HG03066 (cell line): ENCODE measurements at regions not wholly inside any gene's neighbourhood (a gene's known extent, or its start where the extent isn't known, plus 50 kb on each side); places are given as distances from the start of the nearest gene placed in this dataset.
A peak's percentile ranks its signal among the peaks of the same experiment; 100 is the strongest.
"Not testable (repeated sequence)": the region's sequence is repeated elsewhere in the genome, so short reads cannot be mapped to it uniquely, and the experiment has no call there.

Experiments
- ATAC-seq: cut with Tn5 transposase; IDR thresholded peaks from one replicate; pipeline ENCODE4 v1.9.1; 2021; ENCODE audit warnings: low read depth; ENCODE audit not compliant: unreplicated experiment

DNA sequence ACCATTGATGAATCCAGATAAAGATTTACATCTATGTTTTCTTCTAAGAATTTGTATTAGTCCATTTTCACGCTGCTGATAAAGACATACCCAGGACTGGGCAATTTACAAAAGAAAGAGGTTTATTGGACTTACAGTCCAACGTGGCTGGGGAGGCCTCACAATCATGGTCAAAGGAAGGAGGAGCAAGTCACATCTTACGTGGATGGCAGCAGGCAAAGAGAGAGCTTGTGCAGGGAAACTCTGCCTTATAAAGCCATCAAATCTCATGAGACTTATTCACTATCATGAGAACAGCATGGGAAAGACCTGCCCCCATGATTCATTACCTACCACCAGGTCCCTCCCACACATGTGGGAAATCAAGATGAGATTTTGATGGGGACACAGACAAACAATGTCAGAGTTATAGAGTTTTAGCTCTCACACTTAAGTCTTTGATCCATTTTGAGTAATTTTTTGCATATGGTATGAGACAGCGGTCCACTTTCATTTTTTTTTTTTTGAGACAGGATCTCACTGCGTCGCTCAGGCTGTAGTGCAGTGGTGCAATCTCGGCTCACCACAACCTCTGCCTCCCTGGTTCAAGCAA lies 53.5 kb upstream of the JADE2 start:
- ATAC-seq, result not testable (repeated sequence)

DNA sequence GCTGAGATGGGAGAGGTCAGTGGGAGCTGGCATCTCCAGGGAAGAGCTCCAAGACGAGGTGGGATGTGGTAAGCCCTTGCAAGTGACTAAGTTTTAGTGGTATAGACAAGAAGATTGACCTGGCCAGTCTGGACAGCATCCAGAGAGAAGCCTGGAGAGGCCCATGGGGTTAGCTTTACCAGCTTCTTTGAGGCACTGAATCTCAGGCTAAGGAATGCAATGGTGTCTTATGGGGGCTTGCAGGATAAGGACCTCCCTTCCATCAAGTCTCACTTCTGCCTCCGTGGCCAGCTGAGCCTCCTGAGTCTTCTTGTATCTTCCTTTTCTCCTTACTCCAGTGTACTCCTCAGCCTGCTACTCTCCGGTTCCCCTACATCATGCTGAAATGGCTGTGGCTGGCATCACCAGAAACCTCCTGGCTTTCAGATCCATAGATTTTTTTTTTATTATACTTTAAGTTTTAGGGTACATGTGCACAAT lies 56.5 kb upstream of the JADE2 start:
- no peak for ATAC-seq

DNA sequence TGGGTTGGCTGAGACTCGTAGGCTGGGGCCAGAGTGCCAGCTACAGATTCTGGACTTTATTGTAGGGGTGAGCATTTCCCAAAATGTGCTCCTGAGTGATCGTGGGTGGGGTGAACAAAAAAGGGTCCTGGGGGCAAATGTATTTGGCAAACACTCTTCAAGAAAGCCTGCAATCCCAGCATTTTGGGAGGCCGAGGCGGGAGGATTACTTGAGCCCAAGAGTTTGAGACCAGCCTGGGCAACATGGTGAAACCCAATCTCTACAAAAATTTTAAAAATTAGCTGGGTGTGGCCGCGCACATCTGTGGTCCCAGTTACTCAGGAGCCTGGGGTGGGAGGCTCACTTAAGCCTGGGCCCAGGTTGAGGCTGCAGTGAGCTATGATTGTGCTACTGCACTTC lies 55.5 kb upstream of the CDKN2AIPNL start:
- ATAC-seq, result no peak

DNA sequence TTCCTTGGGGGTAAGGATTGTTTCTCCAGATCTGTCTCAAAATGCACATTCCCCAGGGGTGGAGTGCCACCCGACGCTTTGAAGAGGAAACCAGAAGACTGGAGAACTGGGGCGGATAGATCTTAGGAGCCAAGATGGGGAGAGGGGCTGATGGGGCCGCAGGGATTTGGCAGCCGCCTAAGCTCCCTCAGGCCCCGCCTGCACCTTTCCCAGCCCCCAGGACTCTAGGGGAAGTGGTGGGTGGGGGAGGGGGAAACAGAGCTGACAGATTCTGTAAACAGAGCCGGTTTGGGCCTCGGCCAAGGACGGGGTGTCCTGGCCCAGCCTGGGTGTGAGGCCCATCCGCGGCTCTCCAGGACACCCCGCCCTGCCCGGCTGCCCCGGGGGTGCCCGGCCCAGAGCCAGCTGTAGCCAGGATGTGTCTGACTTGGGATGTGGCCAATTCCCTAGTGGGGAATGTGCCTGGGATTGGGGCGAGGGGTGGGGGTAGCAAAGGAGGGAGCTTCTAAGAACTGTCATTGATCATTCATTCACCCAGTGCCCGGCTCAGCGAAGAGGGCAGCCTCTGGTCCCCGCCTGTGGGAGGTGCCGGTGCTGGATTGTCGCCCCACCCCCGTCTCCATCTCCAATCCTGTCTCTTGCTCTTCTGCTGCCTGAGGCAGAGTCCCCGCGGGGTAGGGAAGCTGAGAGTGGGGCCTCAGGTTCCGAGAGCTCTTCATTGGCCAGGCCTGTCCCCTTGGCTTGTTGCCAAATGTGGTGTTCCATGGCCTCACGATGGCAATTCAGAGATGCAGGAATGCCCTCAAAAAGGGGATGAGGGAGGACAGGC lies 54.8 kb upstream of the CDKN2AIPNL start:
- peak; percentile 46 for ATAC-seq

DNA sequence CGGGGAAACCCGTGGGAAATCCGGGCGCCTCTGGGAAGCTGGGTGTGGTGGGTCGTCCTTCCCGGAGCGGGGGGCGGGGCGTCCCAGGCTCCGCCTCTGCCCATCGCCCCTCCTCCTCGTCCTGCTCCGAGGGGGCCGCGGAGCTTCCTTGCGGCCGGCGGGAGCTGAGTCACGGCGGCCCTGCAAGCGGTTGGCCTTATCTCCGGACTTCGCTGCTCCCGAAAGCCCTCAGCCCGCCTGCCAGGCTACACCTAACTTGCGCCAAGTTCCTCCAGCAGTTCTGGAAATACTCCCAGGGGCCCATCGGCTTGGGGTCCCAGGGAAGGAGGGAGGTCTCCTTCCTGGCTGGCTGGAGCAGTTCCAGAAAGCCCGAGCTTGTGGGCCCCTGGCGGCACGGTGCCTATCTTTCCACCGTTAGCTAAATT lies 54.1 kb upstream of the CDKN2AIPNL start:
- peak; percentile 67 for ATAC-seq

DNA sequence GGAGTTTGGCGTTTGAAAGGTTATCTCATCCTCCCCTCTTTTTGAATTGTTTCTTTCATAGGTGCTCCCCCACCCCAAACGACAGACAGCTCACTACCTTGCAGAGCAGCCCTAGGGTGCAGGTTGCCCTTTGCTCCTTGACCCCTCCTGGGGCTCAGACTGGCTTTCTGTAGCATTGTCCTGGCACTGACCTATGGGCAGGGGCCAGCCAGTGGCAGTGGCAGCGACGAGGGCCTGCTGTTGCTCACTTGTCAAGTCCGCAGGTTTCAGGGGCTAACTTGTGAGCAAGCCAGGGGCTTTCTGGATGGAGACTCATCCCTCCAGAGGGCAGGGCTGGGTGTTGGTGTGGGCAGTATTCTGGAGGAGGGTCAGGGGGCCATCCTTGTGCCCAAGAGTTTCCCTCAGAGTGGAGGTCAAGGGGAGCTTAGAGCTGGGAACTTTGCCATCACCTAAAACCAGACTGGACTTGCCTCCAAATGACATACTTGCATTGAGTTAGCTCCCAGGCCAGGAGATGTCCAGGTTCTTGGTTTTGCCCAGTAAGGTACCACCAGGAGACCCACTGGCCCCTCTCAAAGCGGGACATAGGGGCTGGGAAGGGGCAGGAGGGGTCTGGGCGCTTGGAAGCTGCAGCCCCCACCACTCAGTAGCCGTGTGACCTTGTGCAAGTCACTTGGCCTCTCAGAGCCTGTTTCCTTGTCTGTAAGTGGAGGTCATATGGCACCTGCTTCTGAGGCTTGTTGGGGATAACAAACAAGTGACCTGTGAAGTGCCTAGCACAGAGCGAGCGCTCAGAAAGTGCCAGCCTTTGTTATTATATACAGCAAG lies 53.5 kb upstream of the CDKN2AIPNL start:
- peak; percentile 25 for ATAC-seq

DNA sequence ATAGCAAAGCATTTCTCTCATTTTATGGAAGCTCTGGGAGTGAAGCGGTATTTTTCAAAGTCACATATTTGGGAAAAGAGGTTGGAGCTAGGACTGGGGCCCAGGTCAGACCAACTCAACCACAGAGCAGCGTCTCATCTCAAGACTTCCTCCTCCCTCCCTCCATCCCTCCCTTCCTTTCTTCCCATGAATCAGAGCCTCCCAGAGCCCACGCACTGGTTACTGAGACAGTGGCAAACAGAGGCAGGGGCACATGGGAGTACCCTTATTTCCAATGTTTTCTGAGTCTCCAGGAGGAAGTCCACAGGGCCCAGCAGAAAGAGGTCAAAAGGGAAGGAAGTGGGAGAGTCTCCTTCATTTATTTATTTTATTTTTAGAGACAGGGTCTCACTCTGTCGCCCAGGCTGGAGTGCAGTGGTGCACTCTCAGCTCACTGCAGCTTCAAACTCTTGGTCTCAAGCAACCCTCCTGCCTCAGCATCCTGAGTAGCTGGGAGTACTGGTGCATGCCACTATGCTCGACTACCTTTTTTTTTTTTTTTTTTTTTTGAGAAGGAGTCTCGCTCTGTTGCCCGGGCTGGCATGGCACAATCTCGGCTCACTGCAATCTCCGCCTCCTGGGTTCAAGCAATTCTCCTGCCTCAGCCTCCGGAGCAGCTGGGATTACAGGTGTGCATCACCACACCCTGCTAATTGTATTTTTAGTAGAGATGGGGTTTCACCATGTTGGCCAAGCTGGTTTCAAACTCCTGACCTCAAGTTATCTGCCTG lies 52.5 kb upstream of the CDKN2AIPNL start:
- ATAC-seq, result no peak

DNA sequence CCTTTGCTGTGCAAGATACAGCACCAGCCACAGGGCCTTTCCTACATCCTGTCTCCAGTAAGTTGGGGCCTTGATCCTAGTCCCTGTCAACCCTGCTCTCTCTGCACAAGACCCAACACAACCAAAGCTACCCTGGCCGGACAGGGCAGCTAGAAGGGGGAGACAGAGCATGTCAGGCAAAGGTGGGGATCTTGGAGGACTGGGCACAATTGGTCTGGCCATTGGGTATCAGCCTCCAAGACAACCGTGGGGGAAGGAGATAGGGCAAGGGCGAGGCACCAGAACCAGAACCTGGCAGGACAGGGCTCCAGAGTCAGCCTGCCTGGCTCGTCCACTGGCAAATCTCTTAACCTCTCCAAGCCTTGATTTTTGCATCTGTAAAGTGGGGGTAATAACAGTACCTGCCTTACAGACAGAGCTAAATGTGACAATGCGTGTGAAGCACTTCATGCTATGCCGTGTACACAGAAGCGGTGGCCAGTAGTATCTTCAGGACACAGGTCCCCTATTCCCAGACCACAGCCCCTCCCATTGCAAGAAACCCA lies 51.6 kb upstream of the CDKN2AIPNL start:
- no peak for ATAC-seq

DNA sequence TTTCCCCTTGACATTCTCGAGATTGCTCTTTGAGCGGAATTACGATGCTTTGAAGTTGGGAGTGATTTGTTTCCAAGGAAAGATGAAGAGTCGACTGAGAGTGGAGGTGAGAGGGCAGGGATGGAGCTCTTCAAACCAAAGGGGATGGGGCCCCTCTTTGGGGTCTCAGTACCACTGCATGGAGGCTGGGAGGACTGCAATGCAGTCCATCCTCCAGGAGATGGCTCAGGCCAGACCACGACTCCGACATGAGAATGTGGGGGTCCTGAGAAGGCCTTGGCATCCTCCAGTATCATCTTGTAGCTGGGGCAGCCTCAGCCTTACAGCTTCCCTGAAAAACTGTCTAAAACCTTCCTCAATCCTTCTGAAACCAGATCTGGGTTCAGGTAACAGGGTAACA lies 51.1 kb upstream of the CDKN2AIPNL start:
- ATAC-seq, result no peak

DNA sequence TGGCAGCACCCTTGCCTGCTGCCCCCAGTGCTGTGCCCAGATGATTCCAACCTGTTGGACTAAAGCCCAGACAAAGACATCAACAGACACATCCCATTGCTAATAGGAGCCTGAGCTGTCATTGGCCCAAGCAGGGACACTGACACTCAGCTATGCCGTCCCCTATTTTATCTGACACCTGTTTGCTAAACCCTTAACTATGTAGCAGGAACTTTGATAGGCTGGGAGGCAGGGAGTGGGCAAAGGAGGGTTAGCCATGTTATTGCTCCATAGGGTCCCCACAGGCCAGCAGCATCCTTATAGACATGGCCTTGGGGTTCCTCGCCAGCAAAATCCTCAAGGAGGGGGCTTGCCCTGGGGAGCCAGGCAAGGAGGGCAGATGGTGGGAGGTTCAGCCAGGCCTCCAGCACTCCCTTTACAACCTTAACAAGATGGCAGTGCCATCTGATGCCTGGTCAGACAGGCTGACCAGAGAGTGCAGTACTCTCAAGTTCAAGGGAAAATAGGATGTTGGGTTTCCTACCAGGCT lies 50.4 kb upstream of the CDKN2AIPNL start:
- no peak for ATAC-seq
